ENCODE measurements at regions not wholly inside any gene's neighbourhood (a gene's known extent, or its start where the extent isn't known, plus 50 kb on each side); places are given as distances from the start of the nearest gene placed in this dataset.

GRCh38 chr5:145260670-145261069, 574.5 kb downstream of the PRELID2 start:
- Histone ChIP-seq H3K9me3 (ENCODE audit: insufficient read depth, low read depth) (peaks cover 4% of the 10 kb centered on the region; the same call in 1 of the 2 replicates), H3K36me3 (ENCODE audit: low read depth) (no peaks in the 10 kb centered on the region), H3K9me2 (ENCODE audit: insufficient read depth) (no peaks in the 10 kb centered on the region), H3K4me2 (no peak overlapping the region), H3K79me2 (ENCODE audit: low read depth) (no peaks in the 10 kb centered on the region), H3K27ac (no peak overlapping the region), H3F3A (ENCODE audit: insufficient read depth, low read depth) (no peaks in the 10 kb centered on the region), H3K4me1 (replicated peaks; ENCODE audit: insufficient read depth) (no peaks in the 10 kb centered on the region), H4K20me1 (ENCODE audit: insufficient read depth) (no peaks in the 10 kb centered on the region), H3K4me3 (no peak overlapping the region), H2AFZ (no peak overlapping the region), H3K27me3 (ENCODE audit: insufficient read depth, low read depth) (no peaks in the 10 kb centered on the region)
- intact Hi-C loops (cut with micrococcal nuclease; ENCODE audit: unreplicated experiment) = no loop called here
- DNase-seq = no peak
- CTCF ChIA-PET = no interaction called here
- no TSS peak for BruUV-seq (replicated peaks)
- TF ChIP-seq CTCF (conservative IDR thresholded peaks at IDR 0.05) (no peak), EZH2 (IDR thresholded peaks at IDR 0.05; ENCODE audit: low read depth) (no peak)
- POLR2A ChIA-PET (ENCODE audit: unreplicated experiment) = no interaction called here

GRCh38 chr5:145247745-145248040, 587.4 kb downstream of the PRELID2 start:
- no TSS peak for BruUV-seq (replicated peaks)
- no peak for DNase-seq
- CTCF ChIA-PET = interaction anchor here (0.5 kb wide), 1 partner anchor 39 kb away, joined by 10 read pairs; no protein-coding TSS in a partner anchor
- Histone ChIP-seq H3K9me2 (ENCODE audit: insufficient read depth) (no peaks in the 10 kb centered on the region), H4K20me1 (ENCODE audit: insufficient read depth) (no peaks in the 10 kb centered on the region), H3K4me3 (no peak overlapping the region), H3F3A (ENCODE audit: insufficient read depth, low read depth) (no peaks in the 10 kb centered on the region), H3K27me3 (ENCODE audit: insufficient read depth, low read depth) (no peaks in the 10 kb centered on the region), H3K79me2 (ENCODE audit: low read depth) (no peaks in the 10 kb centered on the region), H3K36me3 (ENCODE audit: low read depth) (no peaks in the 10 kb centered on the region), H3K4me1 (replicated peaks; ENCODE audit: insufficient read depth) (peaks cover 27% of the 10 kb centered on the region), H3K27ac (no peak overlapping the region), H3K4me2 (no peak overlapping the region), H3K9me3 (ENCODE audit: insufficient read depth, low read depth) (no peaks in the 10 kb centered on the region), H2AFZ (peak overlapping the region; percentile 64)
- intact Hi-C loops (cut with micrococcal nuclease; ENCODE audit: unreplicated experiment) = loop anchor here (2.0 kb wide), 1 partner anchor 283 kb away; no protein-coding TSS in a partner anchor
- TF ChIP-seq CTCF (conservative IDR thresholded peaks at IDR 0.05) (no peak), EZH2 (IDR thresholded peaks at IDR 0.05; ENCODE audit: low read depth) (no peak)
- POLR2A ChIA-PET (ENCODE audit: unreplicated experiment) = no interaction called here

- no peaks in the 10 kb centered on the region for H3K36me3 ChIP-seq (ENCODE audit: low read depth)
- no TSS peak for BruUV-seq (replicated peaks)
- TF ChIP-seq EZH2 (IDR thresholded peaks at IDR 0.05; ENCODE audit: low read depth) (no peak), CTCF (conservative IDR thresholded peaks at IDR 0.05) (no peak)
- peak in 1 of 2 experiments; percentile 23 for DNase-seq
- POLR2A ChIA-PET (ENCODE audit: unreplicated experiment) = no interaction called here
- H4K20me1 ChIP-seq (ENCODE audit: insufficient read depth) = no peaks in the 10 kb centered on the region
- H3K4me3 ChIP-seq = no peak overlapping the region
- no peaks in the 10 kb centered on the region for H3K9me3 ChIP-seq (ENCODE audit: insufficient read depth, low read depth)
- H2AFZ ChIP-seq = peak overlapping the region; percentile 64
- CTCF ChIA-PET = interaction anchor here (0.5 kb wide), 1 partner anchor 39 kb away, joined by 10 read pairs; no protein-coding TSS in a partner anchor
- no peaks in the 10 kb centered on the region for H3K27me3 ChIP-seq (ENCODE audit: insufficient read depth, low read depth)
- intact Hi-C loops (cut with micrococcal nuclease; ENCODE audit: unreplicated experiment) = loop anchor here (2.0 kb wide), 1 partner anchor 284 kb away; no protein-coding TSS in a partner anchor
- H3F3A ChIP-seq (ENCODE audit: insufficient read depth, low read depth) = no peaks in the 10 kb centered on the region
- peaks cover 27% of the 10 kb centered on the region for H3K4me1 ChIP-seq (replicated peaks; ENCODE audit: insufficient read depth)
- no peak overlapping the region for H3K27ac ChIP-seq
- H3K4me2 ChIP-seq = peak overlapping the region; percentile 50
- no peaks in the 10 kb centered on the region for H3K9me2 ChIP-seq (ENCODE audit: insufficient read depth)
- no peaks in the 10 kb centered on the region for H3K79me2 ChIP-seq (ENCODE audit: low read depth)
These were observed 588.0 kb downstream of the PRELID2 start for GRCh38 chr5:145246961-145247744.
